Esophagus squamous epithelium (tissue), 4 donors: ENCODE measurements at regions not wholly inside any gene's neighbourhood (a gene's known extent, or its start where the extent isn't known, plus 50 kb on each side); places are given as distances from the start of the nearest gene placed in this dataset.

Source experiments
- POLR2A ChIP-seq, 4 donors: fragments of 450-650 bp; IDR thresholded peaks; one replicate each; pipeline ENCODE4 v1.6.1; 2017; ENCODE audit warnings: antibody characterized with exemption in 4 of 4, mild to moderate bottlenecking in 4 of 4, moderate library complexity in 3 of 4
- TF ChIP-seq, protein P1 (sequence below), 6 experiments: fragments of 450-650 bp in 4 of 6; fragments of 200-600 bp in 2 of 6; sonication (generic) in 2 of 6; IDR thresholded peaks; one replicate each; pipeline ENCODE4 v1.5.1; 2016 to 2019; ENCODE audit warnings: antibody characterized with exemption in 6 of 6, mild to moderate bottlenecking in 4 of 6, moderate library complexity in 4 of 6

DNA sequence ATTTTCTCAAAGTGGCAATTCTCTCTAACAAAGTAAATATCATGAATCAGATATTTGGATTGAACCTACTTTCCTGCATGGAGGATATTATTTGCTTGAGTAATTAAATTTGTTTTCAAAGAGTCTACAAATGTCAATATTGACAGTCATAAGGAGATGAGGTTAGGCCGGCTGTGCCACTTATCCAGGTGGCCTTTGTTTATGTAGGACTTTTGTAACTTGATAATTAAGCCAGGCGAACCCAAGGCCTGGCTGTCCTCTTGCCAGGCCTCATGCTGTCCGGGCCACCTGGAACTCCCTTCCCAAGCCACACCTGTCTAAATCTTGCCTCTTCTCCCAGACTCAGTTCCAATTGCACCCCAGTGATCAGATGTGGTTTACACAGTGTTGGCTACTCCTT, 255.2 kb downstream of the ACKR3 start:
- TF ChIP-seq POLR2A (IDR thresholded peaks at IDR 0.05): no peak
- TF ChIP-seq, protein P1, sequence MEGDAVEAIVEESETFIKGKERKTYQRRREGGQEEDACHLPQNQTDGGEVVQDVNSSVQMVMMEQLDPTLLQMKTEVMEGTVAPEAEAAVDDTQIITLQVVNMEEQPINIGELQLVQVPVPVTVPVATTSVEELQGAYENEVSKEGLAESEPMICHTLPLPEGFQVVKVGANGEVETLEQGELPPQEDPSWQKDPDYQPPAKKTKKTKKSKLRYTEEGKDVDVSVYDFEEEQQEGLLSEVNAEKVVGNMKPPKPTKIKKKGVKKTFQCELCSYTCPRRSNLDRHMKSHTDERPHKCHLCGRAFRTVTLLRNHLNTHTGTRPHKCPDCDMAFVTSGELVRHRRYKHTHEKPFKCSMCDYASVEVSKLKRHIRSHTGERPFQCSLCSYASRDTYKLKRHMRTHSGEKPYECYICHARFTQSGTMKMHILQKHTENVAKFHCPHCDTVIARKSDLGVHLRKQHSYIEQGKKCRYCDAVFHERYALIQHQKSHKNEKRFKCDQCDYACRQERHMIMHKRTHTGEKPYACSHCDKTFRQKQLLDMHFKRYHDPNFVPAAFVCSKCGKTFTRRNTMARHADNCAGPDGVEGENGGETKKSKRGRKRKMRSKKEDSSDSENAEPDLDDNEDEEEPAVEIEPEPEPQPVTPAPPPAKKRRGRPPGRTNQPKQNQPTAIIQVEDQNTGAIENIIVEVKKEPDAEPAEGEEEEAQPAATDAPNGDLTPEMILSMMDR (IDR thresholded peaks at IDR 0.05): no peak
